Central memory CD8-positive, alpha-beta T cell (primary cell): ENCODE measurements at regions not wholly inside any gene's neighbourhood (a gene's known extent, or its start where the extent isn't known, plus 50 kb on each side); places are given as distances from the start of the nearest gene placed in this dataset.

ENCODE experiments used
- ATAC-seq: fragments of 150-1000 bp; cut with Tn5 transposase; replicated peaks from 2 replicates; pipeline ENCODE4 v1.10.0; 2022; ENCODE audit warnings: mild to moderate bottlenecking, moderate FRiP score, moderate number of reproducible peaks; ENCODE audit not compliant: poor library complexity, severe bottlenecking; ENCODE audit errors: extremely low read depth
- DNase-seq, 2 donors: peaks; one replicate each; pipeline ENCODE4 v3.0.0; 2021; ENCODE audit warnings: low spot score in 2 of 2
- H3K27ac Mint-ChIP-seq: one replicate; pipeline ENCODE4 v1.8.0; 2022; ENCODE audit warnings: low read depth, mild to moderate bottlenecking, moderate library complexity, mixed read lengths
- H3K27me3 Mint-ChIP-seq: one replicate; pipeline ENCODE4 v1.8.0; 2022; ENCODE audit warnings: mixed read lengths
- H3K36me3 Mint-ChIP-seq: one replicate; pipeline ENCODE4 v1.8.0; 2022; ENCODE audit warnings: mild to moderate bottlenecking, moderate library complexity, mixed read lengths; ENCODE audit not compliant: insufficient read depth
- H3K4me1 Mint-ChIP-seq: one replicate; pipeline ENCODE4 v1.8.0; 2022; ENCODE audit warnings: mixed read lengths
- H3K4me3 Mint-ChIP-seq: one replicate; pipeline ENCODE4 v1.8.0; 2022; ENCODE audit warnings: mild to moderate bottlenecking, moderate library complexity, mixed read lengths
- H3K9me3 Mint-ChIP-seq: one replicate; pipeline ENCODE4 v1.8.0; 2022; ENCODE audit warnings: mixed read lengths

DNA sequence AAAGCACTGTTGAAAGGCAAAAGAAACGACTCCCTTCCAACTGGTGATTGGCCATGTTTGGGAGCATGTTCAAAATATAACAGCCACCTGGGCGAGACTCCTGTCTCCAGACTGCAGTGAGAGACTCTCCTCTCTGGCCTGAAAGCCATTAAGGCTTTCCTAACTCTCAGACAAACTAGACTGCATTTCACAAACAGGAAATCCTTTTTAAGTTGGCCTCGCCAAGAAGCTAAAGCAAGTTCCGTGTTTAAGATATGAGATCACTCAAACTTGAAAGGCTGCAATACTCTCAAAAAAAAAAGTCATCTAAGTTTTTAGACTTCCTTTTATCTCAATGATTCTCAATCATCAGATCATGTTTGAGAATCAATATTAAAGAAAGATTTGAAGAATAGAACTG lies 117.0 kb downstream of the TFAP2A start:
- H3K27me3 Mint-ChIP-seq, result no peaks in the 10 kb centered on the region
- H3K4me3 Mint-ChIP-seq, result no peak overlapping the region
- no peak for DNase-seq
- no peak overlapping the region for H3K27ac Mint-ChIP-seq
- no peaks in the 10 kb centered on the region for H3K4me1 Mint-ChIP-seq
- peaks cover 11% of the 10 kb centered on the region for H3K9me3 Mint-ChIP-seq
- H3K36me3 Mint-ChIP-seq, result no peaks in the 10 kb centered on the region
- ATAC-seq, result no peak

DNA sequence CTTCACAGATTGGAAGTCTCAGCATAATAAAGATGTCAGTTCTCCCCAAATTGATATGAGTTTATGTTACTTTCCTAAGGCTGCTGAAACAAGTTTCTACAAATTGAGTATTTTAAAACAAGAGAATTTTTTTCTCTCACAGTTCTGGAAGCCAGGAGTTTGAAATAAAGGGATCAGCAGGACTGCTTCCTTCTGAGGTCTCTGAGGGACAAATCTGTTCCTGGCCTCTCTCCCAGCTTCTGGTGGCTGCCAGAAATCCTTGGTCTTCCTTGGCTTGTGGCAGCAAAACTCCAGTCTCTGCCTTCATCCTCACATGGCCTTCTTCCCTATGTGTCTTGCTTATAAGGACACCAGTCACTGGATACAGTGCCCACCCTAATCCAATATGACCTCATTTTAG lies 136.1 kb downstream of the TFAP2A start:
- ATAC-seq (no peak), DNase-seq (no peak)
- Mint-ChIP-seq H3K27ac (no peak overlapping the region), H3K9me3 (peaks cover 4% of the 10 kb centered on the region), H3K4me3 (no peak overlapping the region), H3K27me3 (no peaks in the 10 kb centered on the region), H3K36me3 (no peaks in the 10 kb centered on the region), H3K4me1 (no peaks in the 10 kb centered on the region)

DNA sequence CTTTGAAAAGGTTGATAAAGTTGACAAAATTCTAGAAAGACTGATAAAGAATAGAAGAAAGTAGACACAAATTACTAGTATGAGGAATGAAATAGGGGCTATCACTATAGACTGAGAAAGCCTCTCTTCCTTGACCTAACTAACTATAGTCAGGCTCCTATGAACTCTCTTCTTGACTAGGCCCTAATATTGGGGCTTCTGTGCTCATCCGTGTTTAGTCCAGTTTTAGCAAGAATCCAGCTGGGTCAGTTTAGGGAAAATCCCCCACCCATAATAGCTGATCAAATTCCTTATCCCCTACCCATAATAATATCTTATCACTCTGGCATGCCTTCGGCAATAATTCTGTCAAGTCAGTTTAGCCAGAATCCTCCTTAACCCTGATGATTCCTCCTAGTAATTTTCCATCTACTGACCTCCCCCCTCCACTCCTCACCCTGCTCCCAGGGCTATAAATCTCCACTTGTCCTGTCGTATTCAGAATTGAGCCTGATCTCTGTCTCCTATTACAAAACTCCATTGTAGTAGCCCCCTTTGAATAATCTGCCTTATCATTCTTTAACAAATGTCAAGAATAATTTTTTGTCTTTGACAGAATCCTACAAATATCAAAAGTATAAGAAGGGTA lies 138.1 kb downstream of the TFAP2A start:
- ATAC-seq, result no peak
- H3K9me3 Mint-ChIP-seq, result peaks cover 4% of the 10 kb centered on the region
- no peak overlapping the region for H3K27ac Mint-ChIP-seq
- H3K4me3 Mint-ChIP-seq, result no peak overlapping the region
- no peak for DNase-seq
- H3K4me1 Mint-ChIP-seq, result no peaks in the 10 kb centered on the region
- no peaks in the 10 kb centered on the region for H3K36me3 Mint-ChIP-seq
- peaks cover 8% of the 10 kb centered on the region for H3K27me3 Mint-ChIP-seq

DNA sequence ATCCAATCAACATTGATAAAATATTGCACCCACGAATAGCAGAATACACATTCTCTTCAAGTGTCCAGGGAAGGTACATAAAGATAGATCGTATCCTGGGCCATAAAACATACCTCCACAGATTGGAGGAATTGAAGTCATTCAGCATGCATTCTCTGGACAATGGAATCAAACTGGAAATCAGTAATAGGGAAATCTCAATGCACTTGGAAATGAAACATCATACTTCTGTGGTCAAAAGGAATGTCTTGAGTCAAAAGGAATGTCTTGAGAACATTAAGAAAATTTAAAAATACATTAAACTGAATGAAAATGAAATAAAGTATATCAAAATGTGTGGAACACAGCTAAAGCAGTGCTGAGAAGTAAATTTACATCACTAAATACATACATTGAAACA lies 138.8 kb downstream of the TFAP2A start:
- Mint-ChIP-seq H3K27ac (no peak overlapping the region), H3K27me3 (peaks cover 13% of the 10 kb centered on the region), H3K9me3 (peaks cover 4% of the 10 kb centered on the region), H3K4me3 (no peak overlapping the region), H3K4me1 (no peaks in the 10 kb centered on the region), H3K36me3 (no peaks in the 10 kb centered on the region)
- ATAC-seq (no peak), DNase-seq (no peak)

DNA sequence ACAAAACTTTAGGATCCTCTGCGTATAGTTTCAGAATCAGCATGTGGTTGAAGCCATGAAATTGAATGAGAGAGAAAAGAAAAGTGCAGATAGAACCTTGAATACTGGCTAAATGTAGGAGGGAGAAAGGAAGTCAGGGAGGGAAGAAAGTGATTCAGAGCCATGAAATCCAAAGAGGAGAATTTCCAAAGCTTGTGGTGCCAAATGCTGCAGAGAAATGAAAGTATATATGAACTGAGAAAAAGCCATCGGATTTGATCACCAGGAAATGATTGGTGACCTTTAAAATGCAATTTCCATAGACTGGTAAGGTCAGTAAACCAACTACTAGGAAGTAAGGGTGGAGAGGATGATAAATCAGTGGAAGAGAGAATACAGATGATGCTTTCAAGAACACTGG lies 142.3 kb downstream of the TFAP2A start:
- H3K9me3 Mint-ChIP-seq, result peaks cover 4% of the 10 kb centered on the region
- DNase-seq, result no peak
- no peaks in the 10 kb centered on the region for H3K4me1 Mint-ChIP-seq
- H3K27me3 Mint-ChIP-seq, result peaks cover 24% of the 10 kb centered on the region
- no peak for ATAC-seq
- H3K36me3 Mint-ChIP-seq, result no peaks in the 10 kb centered on the region
- H3K4me3 Mint-ChIP-seq, result no peak overlapping the region
- no peak overlapping the region for H3K27ac Mint-ChIP-seq

DNA sequence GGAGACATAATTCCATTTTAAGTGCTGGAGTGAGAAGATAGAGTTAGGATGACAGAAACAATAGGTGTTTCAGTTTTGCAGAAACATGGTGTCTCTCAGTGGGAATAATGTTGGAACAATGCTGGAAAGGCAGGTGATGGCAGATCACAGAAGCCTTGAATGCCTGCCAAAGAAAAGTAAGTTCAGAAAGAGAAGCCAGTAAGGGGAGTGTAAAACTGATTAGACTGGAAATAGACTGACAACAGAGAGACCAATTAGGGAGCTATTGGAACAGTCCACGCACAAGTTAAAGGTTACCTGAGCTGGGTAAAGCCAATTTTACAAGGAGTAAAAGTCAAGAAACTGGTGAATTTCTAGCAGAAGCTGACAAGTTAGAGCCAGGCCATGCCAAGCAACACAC lies 142.9 kb downstream of the TFAP2A start:
- H3K4me1 Mint-ChIP-seq, result no peaks in the 10 kb centered on the region
- H3K27ac Mint-ChIP-seq, result no peak overlapping the region
- no peak for DNase-seq
- ATAC-seq, result no peak
- H3K9me3 Mint-ChIP-seq, result peaks cover 4% of the 10 kb centered on the region
- H3K36me3 Mint-ChIP-seq, result no peaks in the 10 kb centered on the region
- H3K4me3 Mint-ChIP-seq, result no peak overlapping the region
- H3K27me3 Mint-ChIP-seq, result peaks cover 24% of the 10 kb centered on the region

DNA sequence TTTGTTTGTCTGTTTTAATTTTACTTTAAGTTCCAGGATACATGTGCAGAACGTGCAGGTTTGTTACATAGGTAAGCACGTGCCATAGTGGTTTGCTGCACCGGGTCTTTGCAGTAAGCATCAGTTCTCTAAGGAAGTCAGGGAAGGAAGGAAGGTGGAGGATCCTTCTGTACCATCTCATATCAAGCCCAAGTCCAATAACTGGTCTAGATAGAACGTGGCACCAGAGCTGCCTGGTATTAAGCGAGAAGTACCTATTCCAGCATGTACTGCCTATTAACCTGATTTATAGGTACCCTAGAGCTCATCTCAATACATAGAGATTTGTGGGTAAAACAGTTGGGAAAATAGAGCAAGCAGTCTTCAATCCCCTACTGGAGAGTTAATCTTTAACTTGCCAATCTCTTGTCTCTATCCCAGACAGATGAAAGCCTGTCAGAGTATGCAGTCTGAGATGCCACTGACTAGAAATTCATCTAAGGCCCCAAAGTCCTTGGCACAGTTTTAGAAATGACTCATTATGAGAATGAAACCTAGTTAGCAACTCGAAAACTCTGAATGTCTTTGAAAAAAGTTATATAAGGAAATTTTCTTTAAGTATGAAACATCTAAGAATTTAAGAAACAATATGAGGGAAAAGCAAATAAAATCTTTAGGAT lies 144.9 kb downstream of the TFAP2A start:
- Mint-ChIP-seq H3K36me3 (no peaks in the 10 kb centered on the region), H3K4me3 (no peak overlapping the region), H3K4me1 (no peaks in the 10 kb centered on the region), H3K27me3 (peaks cover 33% of the 10 kb centered on the region), H3K9me3 (peaks cover 1% of the 10 kb centered on the region), H3K27ac (no peak overlapping the region)
- ATAC-seq (no peak), DNase-seq (no peak)

DNA sequence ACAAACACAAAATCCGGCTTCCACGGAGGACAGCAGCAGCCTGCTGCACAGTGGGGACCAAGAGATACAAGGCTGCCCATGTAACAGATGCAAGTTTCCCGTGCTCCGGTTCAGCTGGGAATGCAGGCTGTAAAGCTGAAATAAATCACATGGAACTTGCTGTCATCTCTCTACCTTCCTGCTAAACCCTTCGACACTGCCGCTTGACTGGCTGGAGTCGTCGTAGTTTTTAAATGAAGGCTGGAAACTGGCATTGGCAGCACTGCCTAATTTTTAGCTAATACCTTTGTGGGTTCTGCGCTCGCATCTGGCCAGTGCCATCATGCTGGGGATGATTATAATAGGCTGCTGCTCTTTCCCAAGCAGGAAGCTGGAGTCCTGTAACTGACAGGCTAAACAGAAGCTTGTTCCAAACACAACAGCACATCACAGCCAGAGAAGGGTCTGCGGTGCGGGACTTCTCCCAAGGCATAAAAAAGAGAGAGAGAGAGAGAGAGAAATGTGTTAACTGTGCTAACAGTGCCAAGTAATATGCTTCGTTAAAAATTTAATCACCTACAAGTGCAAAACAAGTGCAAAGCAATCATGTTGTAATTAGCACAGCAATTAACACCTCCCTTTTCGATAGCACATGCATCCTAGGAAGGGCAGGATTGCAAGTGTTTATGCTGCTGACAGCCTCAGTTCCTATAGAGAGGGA lies 146.1 kb downstream of the TFAP2A start:
- Mint-ChIP-seq H3K27ac (no peak overlapping the region), H3K4me3 (no peak overlapping the region), H3K4me1 (no peaks in the 10 kb centered on the region), H3K9me3 (no peaks in the 10 kb centered on the region), H3K36me3 (no peaks in the 10 kb centered on the region), H3K27me3 (peaks cover 33% of the 10 kb centered on the region)
- DNase-seq (no peak), ATAC-seq (no peak)

DNA sequence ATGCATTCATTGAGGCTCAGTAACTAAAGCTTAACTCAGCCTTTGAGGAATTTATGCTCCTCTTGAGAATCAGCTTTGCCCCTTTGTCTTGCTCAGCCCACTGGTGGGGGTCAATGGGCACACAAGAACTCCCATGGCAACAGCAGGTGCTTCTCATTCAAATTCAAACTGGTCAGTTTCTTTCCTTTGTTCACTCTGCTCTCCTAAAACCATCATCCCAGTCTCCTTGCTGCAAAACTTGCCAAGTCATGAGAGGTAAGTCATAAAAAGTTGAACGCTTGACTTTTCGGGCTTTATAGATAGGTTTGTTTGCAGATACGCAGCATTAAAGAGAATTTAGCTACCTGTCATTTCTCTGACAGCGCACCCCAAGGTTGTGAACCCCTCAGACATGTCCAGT lies 146.8 kb downstream of the TFAP2A start:
- Mint-ChIP-seq H3K4me3 (no peak overlapping the region), H3K27me3 (peaks cover 33% of the 10 kb centered on the region), H3K4me1 (no peaks in the 10 kb centered on the region), H3K36me3 (no peaks in the 10 kb centered on the region), H3K27ac (no peak overlapping the region), H3K9me3 (no peaks in the 10 kb centered on the region)
- no peak for DNase-seq
- no peak for ATAC-seq

DNA sequence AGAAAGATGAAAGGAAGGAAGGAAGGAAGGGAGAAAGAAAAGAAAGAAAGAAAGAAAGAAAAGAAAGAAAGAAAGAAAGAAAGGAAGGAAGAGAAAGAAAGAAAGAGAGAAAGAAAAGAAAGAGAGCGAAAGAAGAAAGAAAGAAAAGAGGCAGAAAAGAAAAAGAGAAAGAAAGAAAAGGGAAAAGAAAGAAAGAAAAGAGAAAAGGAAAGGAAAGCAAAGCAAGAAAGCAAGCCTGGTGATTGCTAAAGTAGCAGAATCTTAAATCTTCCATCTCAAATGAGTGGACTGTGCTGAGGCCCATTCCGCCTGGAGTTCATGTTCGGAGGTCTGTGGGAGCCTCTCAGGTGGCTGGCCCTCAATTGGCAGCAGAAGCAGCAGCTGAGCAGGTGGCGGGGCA lies 148.4 kb downstream of the TFAP2A start:
- no peak for DNase-seq
- no peaks in the 10 kb centered on the region for H3K36me3 Mint-ChIP-seq
- no peaks in the 10 kb centered on the region for H3K9me3 Mint-ChIP-seq
- H3K27ac Mint-ChIP-seq, result no peak overlapping the region
- no peaks in the 10 kb centered on the region for H3K4me1 Mint-ChIP-seq
- H3K4me3 Mint-ChIP-seq, result no peak overlapping the region
- peaks cover 22% of the 10 kb centered on the region for H3K27me3 Mint-ChIP-seq
- ATAC-seq, result no peak

DNA sequence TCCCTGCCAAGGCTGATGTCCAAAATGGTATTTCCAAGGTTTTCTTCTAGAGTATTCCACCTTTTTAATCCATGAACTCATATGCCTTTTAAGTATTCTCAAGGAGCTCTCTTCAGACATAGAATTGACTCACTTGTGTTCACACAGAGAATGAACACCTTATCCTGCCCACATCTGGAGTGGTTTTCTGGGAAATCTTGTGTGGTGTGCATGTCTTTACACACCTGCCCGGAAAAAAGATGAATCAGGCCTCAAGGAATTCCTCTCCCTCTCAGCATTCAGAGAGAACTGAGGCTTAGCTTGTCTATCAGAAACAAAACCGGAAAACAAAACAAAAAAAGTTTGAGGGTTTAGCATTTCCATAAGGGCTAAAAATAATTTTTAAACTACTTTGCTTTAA lies 148.8 kb downstream of the TFAP2A start:
- H3K4me1 Mint-ChIP-seq, result no peaks in the 10 kb centered on the region

DNA sequence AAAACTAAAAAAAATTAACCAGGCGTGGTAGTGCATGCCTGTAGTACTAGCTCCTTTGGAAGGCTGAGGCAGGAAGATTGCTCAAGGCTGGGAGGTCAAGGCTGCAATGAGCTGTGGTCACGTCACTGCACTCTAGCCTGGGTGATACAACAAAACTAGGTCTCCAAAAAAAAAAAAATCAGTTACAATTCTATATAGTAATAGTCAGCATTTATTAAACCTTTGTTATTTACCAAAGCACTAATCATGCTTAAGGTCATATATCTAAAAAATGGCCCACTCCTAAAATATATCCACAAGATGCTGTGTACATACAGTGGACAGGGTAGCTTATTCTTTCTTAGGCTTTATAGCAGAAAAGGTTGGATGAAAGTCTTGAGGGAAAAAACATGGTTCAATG lies 152.4 kb downstream of the TFAP2A start:
- no peaks in the 10 kb centered on the region for H3K36me3 Mint-ChIP-seq
- H3K27ac Mint-ChIP-seq, result no peak overlapping the region
- ATAC-seq, result no peak

More for the DNA sequence above, 148.8 kb downstream of the TFAP2A start:
- ATAC-seq (no peak), DNase-seq (no peak)
- no peaks in the 10 kb centered on the region for H3K36me3 Mint-ChIP-seq
- no peak overlapping the region for H3K27ac Mint-ChIP-seq
- H3K27me3 Mint-ChIP-seq, result peaks cover 20% of the 10 kb centered on the region
- H3K9me3 Mint-ChIP-seq, result no peaks in the 10 kb centered on the region
- no peak overlapping the region for H3K4me3 Mint-ChIP-seq

DNA sequence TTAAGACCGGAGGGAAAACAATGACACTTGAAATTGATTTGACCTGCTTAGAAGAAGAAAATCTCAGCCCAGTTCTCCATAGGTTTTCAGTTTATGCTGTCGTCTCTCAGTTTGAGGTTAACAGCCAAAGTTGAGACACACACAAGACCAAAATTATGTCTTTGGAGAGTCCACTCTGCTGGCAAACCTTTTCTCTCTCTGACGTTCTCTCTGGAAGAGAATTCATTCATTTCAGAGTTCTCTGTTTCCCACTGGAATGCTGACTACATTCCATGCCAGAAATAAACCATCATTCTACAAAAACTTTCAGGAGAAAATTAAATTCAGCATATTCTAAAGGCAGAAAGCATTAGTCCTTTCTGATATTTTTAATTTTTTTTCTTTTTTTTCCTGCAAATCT lies 155.2 kb downstream of the TFAP2A start:
- Mint-ChIP-seq H3K27me3 (no peaks in the 10 kb centered on the region), H3K36me3 (no peaks in the 10 kb centered on the region), H3K4me1 (no peaks in the 10 kb centered on the region), H3K4me3 (no peak overlapping the region), H3K27ac (no peak overlapping the region), H3K9me3 (no peaks in the 10 kb centered on the region)
- DNase-seq (no peak), ATAC-seq (no peak)

More for the DNA sequence above, 152.4 kb downstream of the TFAP2A start:
- Mint-ChIP-seq H3K4me3 (no peak overlapping the region), H3K9me3 (no peaks in the 10 kb centered on the region), H3K27me3 (peaks cover 9% of the 10 kb centered on the region), H3K4me1 (no peaks in the 10 kb centered on the region)
- DNase-seq, result no peak
